Neuronal stem cell (in vitro differentiated cells): ENCODE measurements at regions not wholly inside any gene's neighbourhood (a gene's known extent, or its start where the extent isn't known, plus 50 kb on each side); places are given as distances from the start of the nearest gene placed in this dataset.

ENCODE experiments used
- DNase-seq: peaks from one replicate; pipeline ENCODE4 v3.0.0-alpha.2; 2013; ENCODE audit warnings: low spot score
- H2AFZ ChIP-seq: one replicate; pipeline ENCODE4 v1.6.1; 2013; ENCODE audit warnings: mild to moderate bottlenecking, low read length, inconsistent platforms
- H2AK5ac ChIP-seq: 2 replicates; pipeline ENCODE4 v1.6.1; 2013; ENCODE audit warnings: low read depth, mild to moderate bottlenecking, inconsistent platforms, low read length, moderate library complexity, mixed read lengths
- H2BK120ac ChIP-seq: 2 replicates; pipeline ENCODE4 v1.6.1; 2013; ENCODE audit warnings: low read depth, mild to moderate bottlenecking, inconsistent platforms, low read length, moderate library complexity, mixed read lengths
- H2BK12ac ChIP-seq: one replicate; pipeline ENCODE4 v1.6.1; 2013; ENCODE audit warnings: low read length, inconsistent platforms
- H2BK15ac ChIP-seq: 2 replicates; pipeline ENCODE4 v1.6.1; 2013; ENCODE audit warnings: mild to moderate bottlenecking, low read length, inconsistent platforms, mixed read lengths
- H2BK5ac ChIP-seq: one replicate; pipeline ENCODE4 v1.6.1; 2013; ENCODE audit warnings: inconsistent platforms, mild to moderate bottlenecking, low read length, moderate library complexity
- H3K14ac ChIP-seq: one replicate; pipeline ENCODE4 v1.6.1; 2013; ENCODE audit warnings: low read length, inconsistent platforms
- H3K18ac ChIP-seq: 2 replicates; pipeline ENCODE4 v1.6.1; 2013; ENCODE audit warnings: low read length, inconsistent platforms
- H3K23ac ChIP-seq: 2 replicates; pipeline ENCODE4 v1.6.1; 2013; ENCODE audit warnings: low read depth, mild to moderate bottlenecking, mixed read lengths, low read length, inconsistent platforms; ENCODE audit not compliant: poor library complexity
- H3K27ac ChIP-seq: replicated peaks from 3 replicates; pipeline ENCODE4 v1.5.1; 2013; ENCODE audit warnings: low read length, inconsistent platforms
- H3K27me3 ChIP-seq, 3 experiments: 2 replicates each; pipeline ENCODE4 v1.6.1; 2013; ENCODE audit warnings: low read length in 3 of 3, mild to moderate bottlenecking in 2 of 3, inconsistent platforms in 1 of 3, low read depth in 1 of 3, mixed read lengths in 1 of 3, moderate library complexity in 1 of 3; ENCODE audit not compliant: control insufficient read depth in 3 of 3, insufficient read depth in 3 of 3
- H3K36me3 ChIP-seq, 2 donors: replicated peaks in 1 of 2; 2 replicates each; pipeline ENCODE4 v1.6.1; 2013; ENCODE audit warnings: low read length in 2 of 2; ENCODE audit not compliant: control insufficient read depth in 2 of 2, insufficient read depth in 2 of 2
- H3K4ac ChIP-seq: 2 replicates; pipeline ENCODE4 v1.6.1; 2013; ENCODE audit warnings: inconsistent platforms, mild to moderate bottlenecking, low read length, moderate library complexity
- H3K4me1 ChIP-seq, 2 donors: 1 replicate in 1 of 2; 2 replicates in 1 of 2; pipeline ENCODE4 v1.6.1; 2013; ENCODE audit warnings: low read length in 2 of 2, low read depth in 1 of 2; ENCODE audit not compliant: control insufficient read depth in 2 of 2, insufficient read depth in 1 of 2
- H3K4me2 ChIP-seq: one replicate; pipeline ENCODE4 v1.6.1; 2013; ENCODE audit warnings: mild to moderate bottlenecking, low read length, inconsistent platforms; ENCODE audit not compliant: insufficient read depth, poor library complexity, severe bottlenecking
- H3K4me3 ChIP-seq, 2 donors: 2 replicates each; pipeline ENCODE4 v1.5.1; 2013; ENCODE audit warnings: low read length in 2 of 2, mild to moderate bottlenecking in 2 of 2, inconsistent platforms in 1 of 2, moderate library complexity in 1 of 2
- H3K79me1 ChIP-seq: one replicate; pipeline ENCODE4 v1.6.1; 2013; ENCODE audit warnings: low read depth, mild to moderate bottlenecking, inconsistent platforms, low read length, moderate library complexity
- H3K9ac ChIP-seq: one replicate; pipeline ENCODE4 v1.6.1; 2013; ENCODE audit warnings: mild to moderate bottlenecking, low read depth, low read length, inconsistent platforms; ENCODE audit not compliant: poor library complexity
- H3K9me3 ChIP-seq, 2 donors: replicated peaks in 1 of 2; 2 replicates each; pipeline versions ENCODE3 to v1.6.1; 2013; ENCODE audit warnings: low read length in 2 of 2, mild to moderate bottlenecking in 2 of 2, inconsistent platforms in 1 of 2, low read depth in 1 of 2, mixed read lengths in 1 of 2, moderate library complexity in 1 of 2; ENCODE audit not compliant: control insufficient read depth in 2 of 2, insufficient read depth in 1 of 2
- H4K8ac ChIP-seq: one replicate; pipeline ENCODE4 v1.6.1; 2013; ENCODE audit warnings: low read depth, mild to moderate bottlenecking, inconsistent platforms, low read length, moderate library complexity
- H4K91ac ChIP-seq: one replicate; pipeline ENCODE4 v1.6.1; 2013; ENCODE audit warnings: low read length, low read depth, mild to moderate bottlenecking, inconsistent platforms; ENCODE audit not compliant: poor library complexity
- WGBS, 2 donors: extraction: QIAGEN DNeasy Blood & Tissue Kit; methylation state at CpG; one replicate each; pipeline ENCODE4 v1.1.7; 2013; ENCODE audit warnings: missing lambda C conversion rate in 2 of 2, mixed read lengths in 1 of 2; ENCODE audit not compliant: insufficient read length in 2 of 2, insufficient replicate concordance in 1 of 2; ENCODE audit errors: extremely low coverage in 2 of 2; 5-methylcytosine and 5-hydroxymethylcytosine counted together

DNA sequence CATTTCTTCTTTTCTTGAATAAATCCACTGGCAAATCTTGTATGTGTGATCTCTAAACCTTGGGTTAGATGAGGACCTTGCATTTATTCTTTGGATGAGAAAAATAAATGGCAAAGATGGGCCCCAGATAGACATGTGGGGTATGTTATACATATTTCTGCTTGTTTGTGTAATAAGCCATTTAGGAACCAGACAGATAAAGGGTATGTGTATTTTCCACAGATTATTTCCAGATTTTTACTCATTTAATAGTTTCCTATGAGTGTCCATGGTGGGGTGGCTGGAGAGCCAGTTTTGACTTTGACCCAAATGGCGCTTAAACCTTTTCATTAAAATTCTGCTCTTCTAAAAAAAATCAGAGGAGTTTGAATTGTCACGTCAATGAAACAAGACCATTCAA is 102.8 kb downstream of the MYCN start:
- no peak for DNase-seq
- Histone ChIP-seq H3K4me2 (no peak overlapping the region), H3K14ac (no peak overlapping the region), H2BK120ac (no peak overlapping the region), H3K9me3 (peaks cover 0 to 5% of the 10 kb centered on the region in 2 donors), H3K4me1 (peaks cover 7 to 9% of the 10 kb centered on the region in 2 donors), H2BK15ac (no peak overlapping the region), H2AFZ (no peak overlapping the region), H2BK12ac (no peak overlapping the region), H3K27ac (no peak overlapping the region), H3K4me3 (no peak overlapping the region), H2BK5ac (no peak overlapping the region), H3K9ac (no peak overlapping the region), H3K36me3 (no peaks in the 10 kb centered on the region), H4K8ac (no peak overlapping the region), H4K91ac (no peak overlapping the region), H3K27me3 (no peaks in the 10 kb centered on the region), H2AK5ac (no peak overlapping the region), H3K79me1 (no peaks in the 10 kb centered on the region), H3K4ac (no peak overlapping the region), H3K18ac (no peak overlapping the region), H3K23ac (no peak overlapping the region)
- WGBS, 2 donors: no CpG with 5 or more reads among the region's 2 CpGs

DNA sequence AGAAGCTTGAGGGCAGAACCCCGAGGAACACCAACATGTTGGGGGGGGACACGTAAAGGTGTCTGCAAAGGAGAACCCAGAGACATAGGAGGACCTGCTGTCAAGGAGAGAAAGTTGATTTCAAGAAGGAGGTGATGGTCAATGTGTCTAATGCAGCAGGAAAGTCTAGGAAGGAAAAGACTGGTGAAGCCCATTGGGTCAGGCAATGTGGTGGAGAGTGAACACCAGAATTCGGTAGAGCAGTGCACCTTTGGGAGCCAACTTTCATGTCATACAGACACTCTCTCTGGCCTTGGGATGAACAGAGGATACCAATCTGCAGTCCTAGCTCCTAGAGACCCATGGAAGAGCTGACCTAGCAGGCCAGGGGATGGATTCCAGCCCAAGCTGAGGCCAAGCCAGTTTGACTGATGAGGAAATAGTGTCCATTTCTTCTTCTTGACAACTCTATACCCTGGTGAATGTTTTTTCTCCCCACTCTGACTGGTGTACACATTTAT is 101.9 kb downstream of the MYCN start:
- H3K4me3 ChIP-seq: no peak overlapping the region
- no CpG with 5 or more reads among the region's 3 CpGs for WGBS, 2 donors
- no peak overlapping the region for H2AFZ ChIP-seq
- no peak overlapping the region for H3K23ac ChIP-seq
- H3K9ac ChIP-seq: no peak overlapping the region
- no peak overlapping the region for H3K27ac ChIP-seq
- no peaks in the 10 kb centered on the region for H3K36me3 ChIP-seq
- no peak overlapping the region for H2BK15ac ChIP-seq
- no peak overlapping the region for H2BK120ac ChIP-seq
- H3K4me1 ChIP-seq: peaks cover 13 to 16% of the 10 kb centered on the region in 2 donors
- no peak overlapping the region for H2BK12ac ChIP-seq
- no peak overlapping the region for H4K91ac ChIP-seq
- no peak overlapping the region for H2BK5ac ChIP-seq
- no peak overlapping the region for H3K18ac ChIP-seq
- peaks cover 0 to 5% of the 10 kb centered on the region in 2 donors for H3K9me3 ChIP-seq
- no peaks in the 10 kb centered on the region for H3K79me1 ChIP-seq
- H3K27me3 ChIP-seq: no peaks in the 10 kb centered on the region
- no peak overlapping the region for H3K14ac ChIP-seq
- DNase-seq: no peak
- H3K4ac ChIP-seq: no peak overlapping the region
- H3K4me2 ChIP-seq: no peak overlapping the region
- H2AK5ac ChIP-seq: no peak overlapping the region
- H4K8ac ChIP-seq: no peak overlapping the region

DNA sequence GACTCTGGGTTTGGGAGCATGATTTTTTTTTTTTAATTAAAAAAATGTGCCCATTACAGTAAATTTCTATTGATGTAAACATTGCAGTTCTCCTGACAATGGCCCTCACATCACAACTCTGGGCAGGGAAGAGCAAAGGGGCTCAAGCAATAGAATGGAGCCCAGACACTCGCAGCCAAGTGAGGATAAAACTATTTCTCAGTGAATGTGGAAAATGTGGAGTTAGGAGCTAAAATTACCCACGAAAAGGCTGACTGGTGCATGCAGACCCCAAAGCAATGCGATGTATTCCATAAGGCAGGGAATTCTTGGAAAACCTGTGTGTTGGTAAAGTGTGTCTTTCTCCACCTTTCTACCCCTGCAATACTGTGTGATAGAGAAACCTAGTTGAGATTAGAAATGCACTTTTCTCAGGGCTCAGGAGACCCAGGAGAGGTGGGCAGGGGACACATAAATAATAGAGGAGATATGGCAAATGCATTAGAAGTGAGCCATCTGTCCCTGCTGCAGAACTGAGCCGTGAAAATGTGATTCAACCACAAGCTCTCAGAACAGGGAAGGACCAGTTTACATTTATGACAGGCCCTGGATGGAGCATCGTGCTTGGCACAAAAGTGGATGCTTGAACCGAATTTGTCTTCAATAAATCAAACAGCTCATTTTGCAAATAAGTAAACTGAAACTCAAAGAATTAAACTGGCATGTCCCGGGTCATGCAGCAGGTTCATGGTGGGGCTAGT is 100.1 kb downstream of the MYCN start:
- Histone ChIP-seq H2BK15ac (no peak overlapping the region), H3K4ac (no peak overlapping the region), H3K27me3 (no peaks in the 10 kb centered on the region), H3K79me1 (no peaks in the 10 kb centered on the region), H3K18ac (no peak overlapping the region), H3K36me3 (no peaks in the 10 kb centered on the region), H3K14ac (no peak overlapping the region), H3K4me1 (peaks cover 16 to 19% of the 10 kb centered on the region in 2 donors), H3K4me2 (no peak overlapping the region), H3K4me3 (no peak overlapping the region), H3K27ac (no peak overlapping the region), H3K9me3 (no peaks in the 10 kb centered on the region), H3K9ac (no peak overlapping the region), H2BK12ac (no peak overlapping the region), H3K23ac (no peak overlapping the region), H2BK5ac (no peak overlapping the region), H4K8ac (no peak overlapping the region), H2BK120ac (no peak overlapping the region), H2AK5ac (no peak overlapping the region), H4K91ac (no peak overlapping the region), H2AFZ (no peak overlapping the region)
- no CpG with 5 or more reads among the region's 7 CpGs for WGBS, 2 donors
- no peak for DNase-seq

DNA sequence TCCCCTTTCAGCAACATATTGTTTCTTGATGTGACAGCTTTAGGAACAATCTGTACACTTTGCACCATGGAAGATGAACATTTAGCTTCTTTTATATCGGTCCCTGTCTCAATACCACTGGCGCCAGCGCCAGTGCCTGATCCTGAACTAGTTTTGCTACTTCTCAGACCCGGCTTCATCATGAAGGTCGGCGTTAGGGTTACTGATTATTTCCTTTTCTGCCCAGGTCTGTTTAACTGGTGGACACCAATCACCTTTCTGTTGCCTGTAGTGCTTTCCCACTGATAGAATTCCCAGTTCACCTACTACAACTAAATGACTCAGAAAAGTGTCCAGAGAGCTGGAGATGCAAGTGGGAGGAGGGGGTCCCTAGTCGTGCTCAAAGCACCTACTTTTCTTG is 99.5 kb downstream of the MYCN start:
- Histone ChIP-seq H4K8ac (no peak overlapping the region), H3K27me3 (no peaks in the 10 kb centered on the region), H2BK5ac (no peak overlapping the region), H3K9me3 (no peaks in the 10 kb centered on the region), H3K4ac (no peak overlapping the region), H2BK12ac (no peak overlapping the region), H3K9ac (no peak overlapping the region), H3K23ac (no peak overlapping the region), H2BK120ac (no peak overlapping the region), H2AFZ (no peak overlapping the region), H3K18ac (no peak overlapping the region), H4K91ac (no peak overlapping the region), H3K36me3 (no peaks in the 10 kb centered on the region), H3K4me1 (peaks cover 16 to 19% of the 10 kb centered on the region in 2 donors), H2AK5ac (no peak overlapping the region), H2BK15ac (no peak overlapping the region), H3K14ac (no peak overlapping the region), H3K4me3 (no peak overlapping the region), H3K79me1 (no peaks in the 10 kb centered on the region), H3K4me2 (no peak overlapping the region), H3K27ac (no peak overlapping the region)
- WGBS, 2 donors: no CpG with 5 or more reads among the region's 7 CpGs
- no peak for DNase-seq
